BJ (cell line): ENCODE measurements at regions not wholly inside any gene's neighbourhood (a gene's known extent, or its start where the extent isn't known, plus 50 kb on each side); places are given as distances from the start of the nearest gene placed in this dataset.
"Not testable (repeated sequence)": the region's sequence is repeated elsewhere in the genome, so short reads cannot be mapped to it uniquely, and the experiment has no call there.

Source experiments
- CTCF ChIA-PET: fragments of 350-600 bp; formaldehyde crosslinking; extraction: SDS; loops from one replicate; lab custom pipeline; 2021; ENCODE audit warnings: antibody characterized with exemption, inconsistent platforms; lab: Yijun Ruan, JAX
- POLR2A ChIA-PET: fragments of 300-600 bp; sonication (Branson Sonifier 250); formaldehyde crosslinking; extraction: SDS; loops from one replicate; lab custom pipeline; 2021; ENCODE audit warnings: antibody characterized with exemption; lab: Charles Lee
- DNase-seq: peaks from one replicate; pipeline ENCODE4 v3.0.0-alpha.2; 2011; ENCODE audit warnings: low read depth
- H3K27me3 ChIP-seq: 2 replicates; pipeline ENCODE4 v1.6.0; 2011; ENCODE audit warnings: low read length; ENCODE audit not compliant: control insufficient read depth, insufficient read depth
- H3K36me3 ChIP-seq: 2 replicates; pipeline ENCODE4 v1.5.1; 2011; ENCODE audit warnings: low read length; ENCODE audit not compliant: control insufficient read depth, insufficient read depth
- H3K4me3 ChIP-seq: 2 replicates; pipeline ENCODE4 v1.5.1; 2011; ENCODE audit warnings: low read depth, mild to moderate bottlenecking, control low read depth, low read length
- CTCF ChIP-seq: IDR thresholded peaks from 2 replicates; pipeline ENCODE4 v1.5.1; 2011; ENCODE audit warnings: low read depth, mild to moderate bottlenecking, control low read depth, inconsistent platforms, low read length, moderate library complexity; ENCODE audit not compliant: insufficient read depth

- CTCF ChIA-PET, result no interaction called here
- H3K36me3 ChIP-seq, result no peaks in the 10 kb centered on the region
- H3K27me3 ChIP-seq, result no peaks in the 10 kb centered on the region
- no peak for TF ChIP-seq CTCF
- DNase-seq, result no peak
- no peak overlapping the region for H3K4me3 ChIP-seq
- POLR2A ChIA-PET, result no interaction called here
Observed at GRCh38 chr3:62948921-62949320, 73.7 kb upstream of the CADPS start.

GRCh38 chr3:62950210-62950609 is 75.0 kb upstream of the CADPS start:
- CTCF ChIA-PET, result no interaction called here
- Histone ChIP-seq H3K4me3 (no peak overlapping the region), H3K27me3 (no peaks in the 10 kb centered on the region), H3K36me3 (no peaks in the 10 kb centered on the region)
- no peak for DNase-seq
- TF ChIP-seq CTCF, result no peak
- POLR2A ChIA-PET, result no interaction called here

- ChIA-PET POLR2A (no interaction called here), CTCF (no interaction called here)
- H3K27me3 ChIP-seq, result no peaks in the 10 kb centered on the region
- no peak for TF ChIP-seq CTCF
- H3K4me3 ChIP-seq, result no peak overlapping the region
- DNase-seq, result no peak
- no peaks in the 10 kb centered on the region for H3K36me3 ChIP-seq
Observed at GRCh38 chr3:62951037-62951613, 75.9 kb upstream of the CADPS start.

- H3K4me3 ChIP-seq, POLR2A ChIA-PET, CTCF ChIA-PET, H3K27me3 ChIP-seq, DNase-seq, H3K36me3 ChIP-seq: not testable (repeated sequence)
Observed at GRCh38 chr3:62951880-62952279, 76.7 kb upstream of the CADPS start.

GRCh38 chr3:62954580-62954979 is 79.4 kb upstream of the CADPS start:
- POLR2A ChIA-PET, result no interaction called here
- no peak for DNase-seq
- Histone ChIP-seq H3K27me3 (no peaks in the 10 kb centered on the region), H3K4me3 (no peak overlapping the region), H3K36me3 (no peaks in the 10 kb centered on the region)
- TF ChIP-seq CTCF, result no peak
- CTCF ChIA-PET, result no interaction called here

- ChIA-PET CTCF (no interaction called here), POLR2A (no interaction called here)
- H3K36me3 ChIP-seq, result no peaks in the 10 kb centered on the region
- H3K27me3 ChIP-seq, result no peaks in the 10 kb centered on the region
- TF ChIP-seq CTCF, result no peak
- H3K4me3 ChIP-seq, result no peak overlapping the region
- no peak for DNase-seq
Observed at GRCh38 chr3:62955126-62955525, 79.9 kb upstream of the CADPS start.
